ENCODE measurements at regions not wholly inside any gene's neighbourhood (a gene's known extent, or its start where the extent isn't known, plus 50 kb on each side); places are given as distances from the start of the nearest gene placed in this dataset.

DNA sequence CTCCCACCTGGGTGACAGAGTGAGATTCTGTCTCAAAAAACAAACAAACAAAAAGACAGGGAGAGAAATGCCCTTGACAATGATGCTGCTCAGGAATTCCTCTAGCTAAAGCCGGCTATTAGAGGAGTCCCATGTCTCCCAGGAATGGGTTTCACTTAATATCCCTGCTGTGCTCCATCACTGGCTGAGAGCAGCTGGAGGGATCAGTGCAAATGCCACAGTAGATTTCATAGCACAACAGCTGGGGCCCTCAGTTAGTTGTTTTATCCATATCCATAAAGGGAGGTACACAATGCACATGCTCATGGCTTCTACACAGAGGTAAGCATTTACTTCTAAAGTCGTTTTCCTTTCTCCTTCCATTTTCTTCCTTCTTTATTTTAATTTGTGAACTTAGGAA lies 742.0 kb upstream of the POU3F2 start:
- Histone ChIP-seq H3K36me3 (ENCODE audit: control insufficient read depth, insufficient read depth, low read length, severe bottlenecking) (no peaks in the 10 kb centered on the region), H3K9ac (ENCODE audit: low read length) (no peak overlapping the region), H3K27me3 (replicated peaks; ENCODE audit: control insufficient read depth, insufficient read depth, low read length) (no peaks in the 10 kb centered on the region), H3K9me3 (ENCODE audit: control insufficient read depth, low read length) (no peaks in the 10 kb centered on the region), H3K4me3 (ENCODE audit: low read length) (no peak overlapping the region), H3K4me1 (ENCODE audit: control insufficient read depth, insufficient read depth, low read length) (no peaks in the 10 kb centered on the region)
- no peak for DNase-seq (ENCODE audit: low read depth)

DNA sequence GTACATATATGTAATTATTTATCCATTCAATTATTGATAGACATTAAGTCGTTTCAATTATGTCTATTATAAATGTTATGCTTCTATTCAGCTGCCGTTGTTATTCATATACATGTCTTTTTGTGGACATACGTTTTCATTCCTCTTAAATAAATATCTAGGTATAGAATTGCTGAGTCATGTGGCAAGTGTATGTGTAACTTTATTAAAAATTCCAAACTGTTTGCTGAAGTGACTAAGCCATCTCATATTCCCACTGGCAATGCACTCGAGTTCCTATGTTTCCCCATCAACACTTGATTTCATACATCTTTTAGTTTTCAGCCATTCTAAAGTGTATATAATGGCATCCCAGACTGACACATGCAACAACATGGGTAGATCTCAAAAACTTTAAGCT lies 739.7 kb upstream of the POU3F2 start:
- Histone ChIP-seq H3K4me3 (ENCODE audit: low read length) (no peak overlapping the region), H3K9ac (ENCODE audit: low read length) (no peak overlapping the region), H3K4me1 (ENCODE audit: control insufficient read depth, insufficient read depth, low read length) (no peaks in the 10 kb centered on the region), H3K36me3 (ENCODE audit: control insufficient read depth, insufficient read depth, low read length, severe bottlenecking) (no peaks in the 10 kb centered on the region), H3K9me3 (ENCODE audit: control insufficient read depth, low read length) (no peaks in the 10 kb centered on the region), H3K27me3 (replicated peaks; ENCODE audit: control insufficient read depth, insufficient read depth, low read length) (no peaks in the 10 kb centered on the region)
- DNase-seq (ENCODE audit: low read depth) = no peak

DNA sequence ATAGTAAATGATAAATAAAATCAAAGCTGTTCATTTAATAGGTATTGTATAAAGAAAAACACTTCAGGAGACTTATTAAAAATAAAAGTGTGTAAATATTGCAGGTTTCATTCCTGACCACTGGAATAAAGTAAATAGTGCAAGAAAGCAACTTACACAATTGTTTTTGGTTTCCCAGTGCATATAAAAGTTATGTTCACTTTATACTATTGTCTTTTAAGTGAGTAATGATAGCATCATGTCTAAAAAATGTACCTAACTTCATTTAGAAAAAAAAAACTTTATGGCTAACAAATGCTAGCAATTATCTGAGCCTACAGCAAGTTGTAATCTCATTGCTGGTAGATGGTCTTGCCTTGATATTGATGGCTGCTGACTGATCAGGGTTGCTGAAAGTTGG lies 726.6 kb upstream of the POU3F2 start:
- Histone ChIP-seq H3K9me3 (ENCODE audit: control insufficient read depth, low read length) (no peaks in the 10 kb centered on the region), H3K36me3 (ENCODE audit: control insufficient read depth, insufficient read depth, low read length, severe bottlenecking) (no peaks in the 10 kb centered on the region), H3K4me3 (ENCODE audit: low read length) (no peak overlapping the region), H3K27me3 (replicated peaks; ENCODE audit: control insufficient read depth, insufficient read depth, low read length) (no peaks in the 10 kb centered on the region), H3K4me1 (ENCODE audit: control insufficient read depth, insufficient read depth, low read length) (no peaks in the 10 kb centered on the region), H3K9ac (ENCODE audit: low read length) (no peak overlapping the region)
- DNase-seq (ENCODE audit: low read depth) = no peak

DNA sequence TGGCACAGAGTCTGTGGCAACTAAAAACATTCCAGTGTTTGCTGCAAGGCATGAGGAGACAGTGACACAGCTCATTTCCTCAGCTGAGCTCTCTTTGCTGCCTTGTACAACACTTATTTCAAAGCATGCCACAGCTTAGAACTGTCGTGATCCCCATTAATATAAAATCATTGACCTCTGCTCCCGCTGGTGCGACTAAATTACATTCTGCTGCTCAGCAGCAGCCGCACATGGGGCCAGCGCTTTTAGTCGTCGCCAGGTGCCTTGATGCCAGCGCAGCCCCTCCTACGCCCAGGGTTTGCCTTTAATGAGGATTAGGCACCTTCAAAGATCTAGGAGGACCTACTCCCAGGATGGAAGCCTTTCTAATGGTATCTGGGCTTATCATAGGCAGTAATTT lies 717.9 kb upstream of the POU3F2 start:
- Histone ChIP-seq H3K27me3 (replicated peaks; ENCODE audit: control insufficient read depth, insufficient read depth, low read length) (no peaks in the 10 kb centered on the region), H3K9ac (ENCODE audit: low read length) (no peak overlapping the region), H3K9me3 (ENCODE audit: control insufficient read depth, low read length) (no peaks in the 10 kb centered on the region), H3K36me3 (ENCODE audit: control insufficient read depth, insufficient read depth, low read length, severe bottlenecking) (no peaks in the 10 kb centered on the region), H3K4me1 (ENCODE audit: control insufficient read depth, insufficient read depth, low read length) (no peaks in the 10 kb centered on the region), H3K4me3 (ENCODE audit: low read length) (no peak overlapping the region)
- no peak for DNase-seq (ENCODE audit: low read depth)

DNA sequence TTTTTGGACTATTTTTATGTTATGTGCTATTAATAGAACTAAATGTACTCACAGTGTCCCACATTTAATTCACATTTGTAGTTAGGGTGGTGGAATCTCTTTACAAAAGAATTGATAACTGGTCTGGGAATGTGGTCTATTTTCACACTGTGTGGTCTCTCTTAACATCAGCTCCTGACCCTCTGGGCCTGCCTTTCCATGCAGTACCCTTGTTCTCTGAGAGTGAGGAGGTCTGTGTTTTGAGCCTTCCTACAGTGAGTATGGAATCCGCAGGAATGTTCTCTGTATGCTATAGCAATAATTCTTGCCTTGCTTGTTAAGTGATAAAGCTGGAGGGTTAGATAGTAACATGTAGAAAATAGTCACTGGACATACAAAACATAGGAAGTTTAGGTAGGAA lies 717.3 kb upstream of the POU3F2 start:
- H3K9ac ChIP-seq (ENCODE audit: low read length) = no peak overlapping the region
- no peaks in the 10 kb centered on the region for H3K4me1 ChIP-seq (ENCODE audit: control insufficient read depth, insufficient read depth, low read length)
- H3K4me3 ChIP-seq (ENCODE audit: low read length) = no peak overlapping the region
- H3K27me3 ChIP-seq (replicated peaks; ENCODE audit: control insufficient read depth, insufficient read depth, low read length) = no peaks in the 10 kb centered on the region
- no peaks in the 10 kb centered on the region for H3K36me3 ChIP-seq (ENCODE audit: control insufficient read depth, insufficient read depth, low read length, severe bottlenecking)
- H3K9me3 ChIP-seq (ENCODE audit: control insufficient read depth, low read length) = no peaks in the 10 kb centered on the region
- DNase-seq (ENCODE audit: low read depth) = no peak

GRCh38 chr6:98118397-98119045 lies 715.9 kb upstream of the POU3F2 start:
- H3K27me3 ChIP-seq (replicated peaks; ENCODE audit: control insufficient read depth, insufficient read depth, low read length) = no peaks in the 10 kb centered on the region
- H3K9ac ChIP-seq (ENCODE audit: low read length) = no peak overlapping the region
- no peak for DNase-seq (ENCODE audit: low read depth)
- no peak overlapping the region for H3K4me3 ChIP-seq (ENCODE audit: low read length)
- H3K4me1 ChIP-seq (ENCODE audit: control insufficient read depth, insufficient read depth, low read length) = no peaks in the 10 kb centered on the region
- no peaks in the 10 kb centered on the region for H3K36me3 ChIP-seq (ENCODE audit: control insufficient read depth, insufficient read depth, low read length, severe bottlenecking)
- no peaks in the 10 kb centered on the region for H3K9me3 ChIP-seq (ENCODE audit: control insufficient read depth, low read length)

GRCh38 chr6:98124171-98124570 lies 710.2 kb upstream of the POU3F2 start:
- Histone ChIP-seq H3K9ac (ENCODE audit: low read length) (no peak overlapping the region), H3K4me3 (ENCODE audit: low read length) (no peak overlapping the region), H3K36me3 (ENCODE audit: control insufficient read depth, insufficient read depth, low read length, severe bottlenecking) (no peaks in the 10 kb centered on the region), H3K27me3 (replicated peaks; ENCODE audit: control insufficient read depth, insufficient read depth, low read length) (no peaks in the 10 kb centered on the region), H3K9me3 (ENCODE audit: control insufficient read depth, low read length) (no peaks in the 10 kb centered on the region), H3K4me1 (ENCODE audit: control insufficient read depth, insufficient read depth, low read length) (no peaks in the 10 kb centered on the region)
- DNase-seq (ENCODE audit: low read depth) = no peak

DNA sequence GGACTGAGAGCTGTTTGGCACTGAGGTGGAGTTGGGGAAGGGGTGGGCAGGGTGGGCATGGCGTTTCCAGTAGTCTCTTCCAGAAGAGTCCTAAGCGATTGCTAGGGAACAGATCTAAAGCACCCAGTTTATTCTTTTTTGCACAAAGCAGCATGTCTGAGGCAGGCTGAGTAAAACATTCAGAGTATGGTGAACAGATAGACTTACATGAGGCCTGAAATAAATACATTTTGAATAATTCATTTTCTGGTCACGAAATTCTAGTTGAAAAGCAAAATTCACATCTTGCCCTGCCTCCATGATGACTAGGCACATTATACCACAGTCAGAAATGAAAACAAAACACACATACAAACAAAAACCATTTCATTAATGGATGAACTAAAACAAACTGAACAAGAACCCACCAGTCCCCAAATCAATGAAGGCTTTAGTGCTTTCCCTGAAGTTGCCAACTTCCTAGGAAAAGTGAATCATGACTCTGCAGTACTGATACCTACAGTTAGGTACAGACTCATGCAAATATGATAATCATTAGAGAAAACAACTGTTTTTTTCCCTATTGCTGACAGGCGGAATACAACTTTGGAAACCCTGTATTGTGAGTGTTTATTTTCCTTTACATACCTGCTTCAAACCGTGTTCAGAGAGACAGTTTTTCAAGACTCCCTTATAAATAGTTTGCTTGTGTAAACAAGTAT lies 702.9 kb upstream of the POU3F2 start:
- Histone ChIP-seq H3K9ac (ENCODE audit: low read length) (no peak overlapping the region), H3K27me3 (replicated peaks; ENCODE audit: control insufficient read depth, insufficient read depth, low read length) (no peaks in the 10 kb centered on the region), H3K4me3 (ENCODE audit: low read length) (no peak overlapping the region), H3K4me1 (ENCODE audit: control insufficient read depth, insufficient read depth, low read length) (no peaks in the 10 kb centered on the region), H3K36me3 (ENCODE audit: control insufficient read depth, insufficient read depth, low read length, severe bottlenecking) (no peaks in the 10 kb centered on the region), H3K9me3 (ENCODE audit: control insufficient read depth, low read length) (no peaks in the 10 kb centered on the region)
- no peak for DNase-seq (ENCODE audit: low read depth)

DNA sequence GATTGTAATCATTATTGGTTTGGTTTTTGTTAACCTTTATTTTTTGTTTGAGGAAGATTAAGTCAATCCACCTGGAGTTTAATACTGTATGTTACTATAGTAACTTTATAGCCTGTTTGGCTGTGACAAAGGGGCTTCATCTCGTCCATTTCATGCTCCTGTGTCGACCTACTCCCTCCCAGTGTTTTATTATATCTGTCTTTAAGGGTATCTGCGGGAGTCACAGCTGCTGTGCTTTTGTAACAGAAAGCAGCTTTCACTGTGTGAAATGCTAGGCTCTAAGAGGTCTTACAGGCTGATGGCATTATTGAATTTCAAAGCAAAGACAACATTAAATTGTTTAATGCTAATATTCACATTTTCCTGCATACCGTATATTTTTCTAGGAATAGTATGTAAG lies 698.0 kb upstream of the POU3F2 start:
- H3K9me3 ChIP-seq (ENCODE audit: control insufficient read depth, low read length) = no peaks in the 10 kb centered on the region
- no peak overlapping the region for H3K9ac ChIP-seq (ENCODE audit: low read length)
- no peaks in the 10 kb centered on the region for H3K36me3 ChIP-seq (ENCODE audit: control insufficient read depth, insufficient read depth, low read length, severe bottlenecking)
- H3K27me3 ChIP-seq (replicated peaks; ENCODE audit: control insufficient read depth, insufficient read depth, low read length) = no peaks in the 10 kb centered on the region
- no peaks in the 10 kb centered on the region for H3K4me1 ChIP-seq (ENCODE audit: control insufficient read depth, insufficient read depth, low read length)
- DNase-seq (ENCODE audit: low read depth) = no peak
- no peak overlapping the region for H3K4me3 ChIP-seq (ENCODE audit: low read length)

- DNase-seq (ENCODE audit: low read depth) = no peak
- Histone ChIP-seq H3K27me3 (replicated peaks; ENCODE audit: control insufficient read depth, insufficient read depth, low read length) (no peaks in the 10 kb centered on the region), H3K9ac (ENCODE audit: low read length) (no peak overlapping the region), H3K9me3 (ENCODE audit: control insufficient read depth, low read length) (no peaks in the 10 kb centered on the region), H3K36me3 (ENCODE audit: control insufficient read depth, insufficient read depth, low read length, severe bottlenecking) (no peaks in the 10 kb centered on the region), H3K4me3 (ENCODE audit: low read length) (no peak overlapping the region), H3K4me1 (ENCODE audit: control insufficient read depth, insufficient read depth, low read length) (no peaks in the 10 kb centered on the region)
Observed at GRCh38 chr6:98137391-98137790, 697.0 kb upstream of the POU3F2 start.

- Histone ChIP-seq H3K36me3 (ENCODE audit: control insufficient read depth, insufficient read depth, low read length, severe bottlenecking) (no peaks in the 10 kb centered on the region), H3K4me3 (ENCODE audit: low read length) (no peak overlapping the region), H3K27me3 (replicated peaks; ENCODE audit: control insufficient read depth, insufficient read depth, low read length) (no peaks in the 10 kb centered on the region), H3K9me3 (ENCODE audit: control insufficient read depth, low read length) (no peaks in the 10 kb centered on the region), H3K9ac (ENCODE audit: low read length) (no peak overlapping the region), H3K4me1 (ENCODE audit: control insufficient read depth, insufficient read depth, low read length) (no peaks in the 10 kb centered on the region)
- DNase-seq (ENCODE audit: low read depth) = no peak
Observed at GRCh38 chr6:98142839-98143238, 691.5 kb upstream of the POU3F2 start.

- no peak overlapping the region for H3K9ac ChIP-seq (ENCODE audit: low read length)
- no peaks in the 10 kb centered on the region for H3K9me3 ChIP-seq (ENCODE audit: control insufficient read depth, low read length)
- no peaks in the 10 kb centered on the region for H3K4me1 ChIP-seq (ENCODE audit: control insufficient read depth, insufficient read depth, low read length)
Observed at GRCh38 chr6:98146656-98147055, 687.7 kb upstream of the POU3F2 start.

More at GRCh38 chr6:98146656-98147055, 687.7 kb upstream of the POU3F2 start:
- H3K36me3 ChIP-seq (ENCODE audit: control insufficient read depth, insufficient read depth, low read length, severe bottlenecking) = no peaks in the 10 kb centered on the region
- no peaks in the 10 kb centered on the region for H3K27me3 ChIP-seq (replicated peaks; ENCODE audit: control insufficient read depth, insufficient read depth, low read length)
- H3K4me3 ChIP-seq (ENCODE audit: low read length) = no peak overlapping the region
- DNase-seq (ENCODE audit: low read depth) = no peak
